ENCODE measurements at regions not wholly inside any gene's neighbourhood (a gene's known extent, or its start where the extent isn't known, plus 50 kb on each side); places are given as distances from the start of the nearest gene placed in this dataset.
A peak's percentile ranks its signal among the peaks of the same experiment; 100 is the strongest.
"Not testable (repeated sequence)": the region's sequence is repeated elsewhere in the genome, so short reads cannot be mapped to it uniquely, and the experiment has no call there.

DNA sequence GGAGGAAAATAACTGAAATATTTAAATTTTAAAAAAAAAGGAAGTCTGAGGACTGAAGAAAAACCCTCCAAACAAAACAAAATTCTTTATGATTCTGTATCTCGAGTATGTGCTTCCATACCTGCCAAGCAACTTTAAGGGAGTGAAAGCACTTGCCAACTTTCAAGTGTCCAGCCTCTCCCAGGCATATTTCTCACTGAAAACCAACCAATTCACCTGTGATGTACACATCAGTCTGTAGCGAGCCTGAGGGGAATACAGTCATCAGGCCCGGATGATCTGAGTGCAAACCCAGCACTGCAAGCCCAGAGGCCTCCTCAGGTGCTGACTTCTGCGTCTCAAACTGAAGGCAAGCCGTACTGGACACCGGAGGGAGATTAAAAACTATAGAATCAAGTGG lies 164.8 kb upstream of the NT5E start:
- DNase-seq = peak; percentile 33 to 45

- DNase-seq = no peak
These were observed 166.4 kb upstream of the NT5E start for GRCh38 chr6:85283436-85283835.

DNA sequence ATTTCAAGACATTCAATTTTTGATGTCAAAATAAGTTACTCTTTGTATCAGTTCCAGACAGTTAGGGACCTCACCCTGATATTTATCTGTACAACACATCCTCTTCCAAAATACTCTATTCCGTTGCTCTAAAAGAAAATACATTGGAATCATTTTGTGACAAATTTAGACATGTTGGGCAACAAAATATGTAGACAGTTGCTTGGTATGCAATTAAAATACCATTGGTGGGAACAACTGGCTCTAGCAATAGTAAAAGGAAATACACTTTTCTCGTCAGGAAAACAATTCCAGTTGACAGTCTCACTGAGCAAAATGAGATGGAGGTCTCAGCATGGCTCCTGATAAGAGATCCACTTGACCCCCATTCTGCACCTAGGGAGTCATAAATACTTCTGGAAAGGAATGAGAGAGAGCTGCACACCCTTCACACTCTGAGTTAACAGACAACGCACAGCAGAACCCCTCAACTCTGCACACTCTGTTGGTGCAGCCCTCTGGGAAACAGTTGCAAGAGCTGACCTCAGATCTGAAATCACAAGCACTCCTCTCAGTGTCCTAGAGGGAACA lies 171.3 kb upstream of the NT5E start:
- no peak for DNase-seq

DNA sequence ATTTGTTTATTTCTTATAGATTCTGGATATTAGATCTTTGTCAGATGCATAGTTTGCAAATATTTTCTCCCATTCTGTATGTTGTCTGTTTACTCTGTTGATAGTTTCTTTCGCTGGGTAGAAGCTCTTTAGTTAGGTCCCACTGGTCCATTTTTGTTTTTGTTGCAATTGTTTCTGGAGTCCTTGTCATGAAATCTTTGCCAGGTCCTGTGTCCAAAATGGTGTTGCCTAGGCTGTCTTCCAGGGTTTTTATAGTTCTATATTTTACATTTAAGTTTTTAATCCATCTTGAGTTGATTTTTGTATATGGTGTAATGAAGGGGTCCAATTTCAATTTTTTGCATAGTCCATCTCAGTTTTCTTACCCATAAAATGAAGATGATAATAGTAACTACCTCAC lies 173.9 kb upstream of the NT5E start:
- not testable (repeated sequence) for DNase-seq

- DNase-seq = no peak
These were observed 174.4 kb upstream of the NT5E start for GRCh38 chr6:85275338-85275985.

DNA sequence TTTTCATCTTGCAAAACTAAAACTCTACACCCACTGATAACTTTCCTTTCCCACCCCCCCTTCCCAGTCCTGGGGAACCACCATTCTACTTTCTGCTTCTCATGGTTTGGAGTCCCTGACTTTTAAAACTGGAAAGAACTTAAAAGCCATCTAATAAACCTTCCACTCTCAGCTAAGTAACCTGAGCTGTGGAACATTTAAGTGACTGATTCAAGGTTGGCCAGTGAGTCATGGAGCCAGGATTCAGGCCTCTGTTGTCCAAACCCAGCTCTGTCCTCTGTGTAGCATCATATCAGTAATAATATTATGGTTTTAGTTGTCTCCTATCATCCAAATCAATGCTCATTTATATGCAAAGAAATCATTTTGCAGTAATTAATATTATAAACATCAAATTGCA lies 176.0 kb upstream of the NT5E start:
- DNase-seq = no peak

- DNase-seq = no peak
These were observed 176.8 kb upstream of the NT5E start for GRCh38 chr6:85273046-85273445.

DNA sequence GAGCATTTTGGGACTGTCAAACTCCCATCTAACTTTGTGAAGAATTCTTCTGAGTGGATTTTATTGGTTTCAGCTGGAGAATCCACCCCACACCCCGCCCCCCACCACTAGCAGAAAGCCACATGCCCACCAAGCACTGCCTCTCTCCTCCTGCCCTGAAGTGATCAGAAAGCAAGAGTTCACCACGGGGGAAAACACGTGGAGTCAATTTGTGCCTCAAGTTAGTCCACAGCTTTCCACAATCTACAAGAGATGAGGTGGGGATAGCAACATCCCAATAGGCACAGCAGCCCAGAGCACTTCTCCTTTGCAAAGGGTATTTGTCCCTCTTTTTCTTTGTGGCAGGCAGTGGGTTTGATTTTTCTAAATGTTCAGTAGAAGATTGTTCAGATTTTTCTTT lies 177.3 kb upstream of the NT5E start:
- DNase-seq = no peak

GRCh38 chr6:85262621-85263020 lies 187.3 kb upstream of the NT5E start:
- no peak for DNase-seq

DNA sequence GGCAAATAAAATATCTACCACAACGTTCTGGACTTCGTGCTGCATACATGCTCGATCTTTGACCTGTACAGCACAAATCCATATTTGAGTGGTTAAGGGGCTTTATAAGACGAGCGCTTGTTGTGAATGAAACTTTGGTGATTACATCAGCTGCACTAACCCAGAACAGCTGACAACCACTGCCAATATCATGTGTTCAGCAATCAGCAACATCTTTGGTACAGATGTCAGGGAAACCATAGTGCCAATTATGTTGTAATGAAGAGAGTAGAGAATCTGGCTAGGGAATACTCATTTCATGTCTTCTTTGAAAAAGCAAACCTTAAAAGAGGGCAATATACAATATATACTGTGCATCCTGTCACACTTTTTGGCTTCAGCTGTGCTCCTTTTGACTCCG lies 188.6 kb upstream of the NT5E start:
- DNase-seq = no peak

GRCh38 chr6:85255661-85256060 lies 194.2 kb upstream of the NT5E start:
- DNase-seq = no peak

- DNase-seq = no peak
These were observed 197.3 kb upstream of the NT5E start for GRCh38 chr6:85252552-85252951.

DNA sequence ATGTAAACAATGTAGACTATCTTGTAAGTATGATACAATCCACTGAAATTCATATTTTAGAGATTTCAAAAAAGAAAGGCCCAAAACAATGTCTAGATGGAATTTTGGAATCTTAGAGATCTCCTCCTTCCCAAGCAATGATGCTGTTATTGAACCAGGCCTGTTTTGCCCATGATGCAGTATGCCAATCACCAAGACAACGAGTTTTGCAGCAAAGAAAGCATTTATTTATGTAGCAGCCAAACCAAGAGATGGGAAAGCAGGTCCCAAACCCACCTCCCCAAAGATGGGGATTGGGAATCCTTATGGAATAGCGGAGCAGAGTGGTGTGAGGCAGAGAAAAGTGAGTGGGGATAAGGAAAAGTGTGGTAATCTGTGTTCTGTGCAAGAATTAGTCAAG lies 197.8 kb upstream of the NT5E start:
- DNase-seq = no peak

DNA sequence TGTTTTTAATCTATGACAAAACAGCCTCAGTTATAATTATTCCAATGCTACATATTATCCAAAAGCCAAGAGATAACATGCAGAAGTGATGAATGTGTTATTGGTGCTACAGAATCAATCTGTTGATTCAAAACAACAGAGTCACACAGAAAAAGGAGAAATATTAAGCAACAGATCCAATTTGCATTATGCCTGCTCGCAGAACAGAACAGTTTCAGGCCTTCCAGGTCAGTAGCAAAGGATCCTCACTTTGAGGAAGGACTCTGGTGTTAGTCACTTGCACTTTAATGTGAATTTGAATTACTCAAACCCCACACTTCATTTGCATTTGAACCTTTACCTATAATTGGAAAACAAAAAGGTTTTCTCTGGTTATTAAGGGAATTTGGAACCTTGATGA lies 198.6 kb upstream of the NT5E start:
- DNase-seq = no peak

- peak in 1 of 2 donors; percentile 1 for DNase-seq
These were observed 199.2 kb upstream of the NT5E start for GRCh38 chr6:85250586-85251220.

- DNase-seq = no peak
These were observed 204.9 kb upstream of the NT5E start for GRCh38 chr6:85245004-85245403.

DNA sequence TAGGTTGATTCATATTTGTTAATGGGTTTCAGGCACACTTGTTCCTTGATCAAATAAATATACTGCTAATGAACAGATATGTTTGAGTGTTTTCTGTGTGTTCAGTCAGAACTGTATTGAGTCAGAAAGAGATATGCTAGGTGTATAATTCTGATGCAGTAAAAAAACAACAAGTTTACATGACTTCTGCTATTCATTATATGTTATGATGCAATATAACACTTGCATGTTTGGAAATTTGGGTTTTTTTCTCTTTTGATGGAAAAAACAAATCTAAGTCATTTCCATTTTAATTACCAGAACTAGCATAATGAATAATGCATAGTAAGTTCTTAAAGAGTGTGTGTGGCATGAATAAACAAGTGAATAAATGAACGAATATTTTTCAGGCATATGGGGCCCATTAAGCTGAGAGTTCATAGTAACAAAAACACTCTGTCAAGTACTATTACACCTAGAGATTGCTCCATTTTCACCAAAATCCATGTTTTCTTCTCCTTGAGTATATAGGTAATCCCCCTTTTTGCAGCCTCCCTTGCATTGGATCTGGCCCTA lies 208.3 kb upstream of the NT5E start:
- no peak for DNase-seq

DNA sequence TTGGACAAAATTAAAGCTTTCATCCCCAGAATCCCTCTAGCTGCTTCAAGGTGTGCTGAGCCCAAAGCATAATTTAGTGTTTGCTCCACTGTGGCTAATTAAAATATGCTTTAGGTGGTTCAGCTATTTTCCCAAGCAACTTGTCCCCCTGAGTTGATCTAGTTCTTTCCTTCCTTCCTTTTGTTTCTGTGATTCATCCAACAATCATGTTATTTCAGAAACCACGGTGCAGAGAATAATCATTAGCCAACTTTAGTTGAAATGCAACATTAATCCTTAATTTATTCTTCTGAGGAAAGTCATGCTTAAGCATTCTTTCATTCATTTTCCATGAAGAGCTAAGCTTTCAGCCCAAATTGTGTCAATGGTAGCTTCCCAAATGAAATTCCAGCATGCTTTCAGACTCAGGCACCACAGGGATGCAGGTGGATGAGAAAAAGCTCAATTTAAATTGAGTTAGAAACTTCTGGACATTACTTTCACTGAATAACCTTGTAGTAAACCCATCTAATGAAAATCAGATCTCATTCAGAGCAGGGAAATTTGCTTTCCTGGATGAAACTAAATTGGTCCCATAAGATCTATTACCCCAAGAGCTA lies 209.0 kb upstream of the NT5E start:
- DNase-seq = no peak

DNA sequence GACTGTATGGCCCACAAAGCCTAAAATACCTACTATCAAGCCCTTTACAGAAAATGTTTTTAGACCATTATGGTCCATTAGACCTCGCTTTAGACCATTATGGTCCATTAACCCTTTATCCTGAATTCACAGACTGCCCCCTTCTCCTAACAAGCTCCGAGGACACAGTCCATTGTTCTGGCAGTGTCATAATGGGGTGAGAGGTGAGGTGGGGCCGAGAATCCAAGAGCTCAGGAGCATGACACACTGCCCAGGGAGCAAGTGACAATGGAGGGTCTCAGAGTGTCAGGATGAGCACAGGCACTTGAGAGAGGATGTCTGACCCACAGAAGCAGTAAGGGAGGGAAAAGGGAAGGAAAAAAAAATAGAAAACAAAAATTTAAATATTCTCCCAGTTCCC lies 212.4 kb upstream of the NT5E start:
- DNase-seq = no peak

- DNase-seq = no peak
These were observed 213.2 kb upstream of the NT5E start for GRCh38 chr6:85236636-85237035.

GRCh38 chr6:85227345-85227744 lies 222.5 kb upstream of the NT5E start:
- DNase-seq = not testable (repeated sequence)

- DNase-seq = not testable (repeated sequence)
These were observed 237.1 kb upstream of the NT5E start for GRCh38 chr6:85212794-85213193.

DNA sequence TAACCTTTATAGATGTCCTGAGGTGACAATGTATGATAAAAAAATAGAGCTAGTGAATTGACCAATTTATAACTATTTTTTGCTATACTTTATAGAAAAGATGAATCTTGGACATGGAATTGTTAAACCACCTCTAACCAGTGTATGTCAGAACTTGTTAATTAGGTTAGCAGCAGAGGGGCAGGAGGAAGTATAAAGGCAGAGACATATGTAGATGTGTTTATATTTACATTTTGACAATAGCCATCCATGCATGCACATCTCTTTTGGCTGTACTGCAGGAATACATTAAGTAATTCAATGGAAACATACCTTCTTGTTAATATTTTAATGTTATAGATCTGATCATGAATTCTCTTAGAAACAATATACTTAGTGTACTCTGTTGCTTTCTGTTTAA lies 254.6 kb upstream of the NT5E start:
- DNase-seq = no peak
